SU-DHL-6 (cell line): ENCODE measurements at regions not wholly inside any gene's neighbourhood (a gene's known extent, or its start where the extent isn't known, plus 50 kb on each side); places are given as distances from the start of the nearest gene placed in this dataset.

Experiments used
- H2AFZ ChIP-seq: fragments of 200-600 bp; sonication (generic); 2 replicates; pipeline ENCODE4 v1.6.1; 2014; ENCODE audit warnings: low read depth, mild to moderate bottlenecking, moderate library complexity, mixed read lengths, antibody characterized with exemption, low read length; ENCODE audit not compliant: severe bottlenecking
- H3F3A ChIP-seq: fragments of 200-600 bp; shearing (Covaris generic); 2 replicates; pipeline ENCODE4 v1.6.0; 2016; ENCODE audit warnings: antibody characterized with exemption, mild to moderate bottlenecking; ENCODE audit not compliant: insufficient read depth
- H3K27ac ChIP-seq: fragments of 200-600 bp; sonication (generic); 2 replicates; pipeline ENCODE4 v1.5.1; 2016; ENCODE audit warnings: low read depth, mild to moderate bottlenecking, low read length, moderate library complexity, mixed read lengths
- H3K27me3 ChIP-seq: fragments of 200-600 bp; sonication (generic), shearing (Covaris generic); 2 replicates; pipeline ENCODE4 v1.6.0; 2014; ENCODE audit warnings: mild to moderate bottlenecking, low read length
- H3K36me3 ChIP-seq: fragments of 200-600 bp; sonication (generic); 2 replicates; pipeline ENCODE4 v1.6.1; 2014; ENCODE audit warnings: mild to moderate bottlenecking, low read length, mixed read lengths
- H3K4me2 ChIP-seq: fragments of 300-600, 200-600 bp; shearing (Covaris generic), sonication (generic); 2 replicates; pipeline ENCODE4 v1.6.0; 2014; ENCODE audit warnings: low read length, low read depth, mild to moderate bottlenecking; ENCODE audit not compliant: poor library complexity, severe bottlenecking
- H3K4me3 ChIP-seq: fragments of 200-600 bp; sonication (generic); 2 replicates; pipeline ENCODE4 v1.5.1; 2014; ENCODE audit warnings: antibody characterized with exemption, low read length, mild to moderate bottlenecking, mixed read lengths; ENCODE audit not compliant: insufficient read depth, poor library complexity, severe bottlenecking
- H3K79me2 ChIP-seq: fragments of 200-600 bp; sonication (generic); 2 replicates; pipeline ENCODE4 v1.6.1; 2014; ENCODE audit warnings: mild to moderate bottlenecking, low read length, moderate library complexity; ENCODE audit not compliant: insufficient read depth
- H3K9ac ChIP-seq: fragments of 200-600 bp; sonication (generic); 2 replicates; pipeline ENCODE4 v1.7.0; 2014; ENCODE audit warnings: mild to moderate bottlenecking, low read length
- H3K9me2 ChIP-seq: fragments of 200-600 bp; sonication (generic); replicated peaks from 2 replicates; pipeline ENCODE4 v1.6.1; 2014; ENCODE audit warnings: low read length; ENCODE audit not compliant: insufficient read depth
- H3K9me3 ChIP-seq: fragments of 200-600 bp; sonication (generic); 2 replicates; pipeline ENCODE4 v1.6.1; 2014; ENCODE audit warnings: low read length, mixed read lengths; ENCODE audit not compliant: insufficient read depth
- H4K20me1 ChIP-seq: fragments of 200-600 bp; sonication (generic); 2 replicates; pipeline ENCODE4 v1.6.1; 2014; ENCODE audit warnings: low read depth, mild to moderate bottlenecking, antibody characterized with exemption, low read length, moderate library complexity, mixed read lengths
- CTCF ChIP-seq: fragments of 200-600 bp; sonication (generic); IDR thresholded peaks from one replicate; pipeline ENCODE4 v1.5.1; 2017; ENCODE audit warnings: antibody characterized with exemption, mild to moderate bottlenecking, low read length, moderate library complexity; ENCODE audit not compliant: insufficient read depth, poor library complexity, severe bottlenecking
- EZH2phosphoT487 ChIP-seq: fragments of 200-600 bp; sonication (generic), shearing (Covaris generic); conservative IDR thresholded peaks from 2 replicates; pipeline ENCODE4 v1.6.1; 2018; ENCODE audit warnings: mild to moderate bottlenecking, antibody characterized with exemption, low read length, moderate library complexity, mixed read lengths

- Histone ChIP-seq H3K9ac (no peak overlapping the region), H3K4me3 (no peak overlapping the region), H2AFZ (no peak overlapping the region), H3K27ac (no peak overlapping the region), H3K4me2 (no peak overlapping the region), H3K79me2 (no peaks in the 10 kb centered on the region), H3K36me3 (no peaks in the 10 kb centered on the region), H3F3A (no peaks in the 10 kb centered on the region), H4K20me1 (no peaks in the 10 kb centered on the region), H3K27me3 (no peaks in the 10 kb centered on the region), H3K9me2 (no peaks in the 10 kb centered on the region), H3K9me3 (no peaks in the 10 kb centered on the region)
- TF ChIP-seq EZH2phosphoT487 (no peak), CTCF (no peak)
Observed at GRCh38 chr6:168728056-168728455, 287.1 kb downstream of the SMOC2 start.

GRCh38 chr6:168726312-168726856 is 285.4 kb downstream of the SMOC2 start:
- Histone ChIP-seq H3K9ac (no peak overlapping the region), H2AFZ (no peak overlapping the region), H3K79me2 (no peaks in the 10 kb centered on the region)

GRCh38 chr6:168725802-168726201 is 284.8 kb downstream of the SMOC2 start:
- Histone ChIP-seq H3K27ac (no peak overlapping the region), H3F3A (no peaks in the 10 kb centered on the region), H3K9me3 (no peaks in the 10 kb centered on the region), H3K4me3 (no peak overlapping the region), H3K27me3 (no peaks in the 10 kb centered on the region), H3K4me2 (no peak overlapping the region), H3K9ac (no peak overlapping the region), H2AFZ (no peak overlapping the region), H3K9me2 (no peaks in the 10 kb centered on the region), H4K20me1 (no peaks in the 10 kb centered on the region), H3K36me3 (no peaks in the 10 kb centered on the region), H3K79me2 (no peaks in the 10 kb centered on the region)
- no peak for TF ChIP-seq EZH2phosphoT487

More at GRCh38 chr6:168726312-168726856, 285.4 kb downstream of the SMOC2 start:
- TF ChIP-seq CTCF (no peak), EZH2phosphoT487 (no peak)
- Histone ChIP-seq H4K20me1 (no peaks in the 10 kb centered on the region), H3K9me3 (no peaks in the 10 kb centered on the region), H3K9me2 (no peaks in the 10 kb centered on the region), H3F3A (no peaks in the 10 kb centered on the region), H3K27ac (no peak overlapping the region), H3K36me3 (no peaks in the 10 kb centered on the region), H3K27me3 (no peaks in the 10 kb centered on the region), H3K4me3 (no peak overlapping the region), H3K4me2 (no peak overlapping the region)

GRCh38 chr6:168724669-168725570 is 283.9 kb downstream of the SMOC2 start:
- Histone ChIP-seq H3K27ac (no peak overlapping the region), H3K9me2 (no peaks in the 10 kb centered on the region), H4K20me1 (no peaks in the 10 kb centered on the region), H3K4me2 (no peak overlapping the region), H3K36me3 (no peaks in the 10 kb centered on the region), H3K79me2 (no peaks in the 10 kb centered on the region), H3K27me3 (no peaks in the 10 kb centered on the region), H3K9me3 (no peaks in the 10 kb centered on the region), H3K4me3 (no peak overlapping the region), H3F3A (no peaks in the 10 kb centered on the region), H3K9ac (no peak overlapping the region), H2AFZ (no peak overlapping the region)
- TF ChIP-seq EZH2phosphoT487 (no peak), CTCF (no peak)
